B cell (primary cell): ENCODE measurements at regions not wholly inside any gene's neighbourhood (a gene's known extent, or its start where the extent isn't known, plus 50 kb on each side); places are given as distances from the start of the nearest gene placed in this dataset.

ENCODE experiments used
- ATAC-seq: fragments of 200-7000 bp; cut with Tn5 transposase; one replicate; pipeline ENCODE4 v1.10.0; 2021; ENCODE audit warnings: low read depth, mild to moderate bottlenecking, moderate number of reproducible peaks, moderate library complexity
- CTCF ChIA-PET: fragments of 350-600 bp; sonication (Branson Sonifier 250); formaldehyde crosslinking; loops from one replicate; lab custom pipeline; 2021; ENCODE audit warnings: antibody characterized with exemption, inconsistent platforms; lab: Charles Lee
- POLR2A ChIA-PET: fragments of 350-600 bp; sonication (Branson Sonifier 250); formaldehyde crosslinking; loops from one replicate; lab custom pipeline; 2021; ENCODE audit warnings: antibody characterized with exemption; lab: Charles Lee
- DNase-seq: peaks from one replicate; pipeline ENCODE4 v3.0.0; 2013
- H2AFZ ChIP-seq: 2 replicates; pipeline ENCODE4 v1.6.1; 2012; ENCODE audit warnings: mild to moderate bottlenecking, low read depth, low read length; ENCODE audit not compliant: insufficient read depth, poor library complexity, severe bottlenecking
- H3K27ac ChIP-seq, 2 donors: 1 replicate in 1 of 2; 2 replicates in 1 of 2; pipeline ENCODE4 v1.5.1; 2012 to 2013; ENCODE audit warnings: low read length in 2 of 2, mild to moderate bottlenecking in 2 of 2, moderate library complexity in 1 of 2
- H3K27me3 ChIP-seq, 4 experiments: fragments of 200-600 bp in 1 of 4; sonication (generic) in 1 of 4; replicated peaks in 1 of 4; 1 replicate in 2 of 4; 2 replicates in 2 of 4; pipeline versions ENCODE4 v1.6.1 to v1.7.0; 2013 to 2016; ENCODE audit warnings: low read length in 3 of 4, mild to moderate bottlenecking in 2 of 4, mixed read lengths in 1 of 4, moderate library complexity in 1 of 4; ENCODE audit not compliant: insufficient read depth in 4 of 4, control insufficient read depth in 3 of 4; ENCODE audit errors: control extremely low read depth in 1 of 4
- H3K36me3 ChIP-seq, 2 experiments: replicated peaks in 1 of 2; 1 replicate in 1 of 2; 2 replicates in 1 of 2; pipeline versions ENCODE4 v1.6.1 to v1.7.1; 2013; ENCODE audit warnings: low read length in 1 of 2; ENCODE audit not compliant: insufficient read depth in 2 of 2, control insufficient read depth in 1 of 2; ENCODE audit errors: control extremely low read depth in 1 of 2, extremely low read depth in 1 of 2
- H3K4me1 ChIP-seq, 2 donors: fragments of 200-600 bp in 1 of 2; sonication (generic) in 1 of 2; 1 replicate in 1 of 2; 2 replicates in 1 of 2; pipeline versions ENCODE4 v1.5.1 to v1.6.1; 2013 to 2017; ENCODE audit warnings: low read length in 2 of 2; ENCODE audit not compliant: control insufficient read depth in 2 of 2, insufficient read depth in 2 of 2
- H3K4me2 ChIP-seq: replicated peaks from 2 replicates; pipeline ENCODE3; 2012; ENCODE audit warnings: mild to moderate bottlenecking, low read depth, low read length; ENCODE audit not compliant: poor library complexity, severe bottlenecking
- H3K4me3 ChIP-seq, 5 experiments: fragments of 200-600 bp in 1 of 5; sonication (generic) in 1 of 5; 1 replicate in 3 of 5; 2 replicates in 2 of 5; pipeline versions ENCODE4 v1.5.1 to v1.7.0; 2011 to 2016; ENCODE audit warnings: low read length in 4 of 5, mild to moderate bottlenecking in 4 of 5, low read depth in 2 of 5, control low read depth in 1 of 5, moderate library complexity in 1 of 5; ENCODE audit not compliant: insufficient read depth in 1 of 5; ENCODE audit errors: control extremely low read depth in 1 of 5, extremely low read depth in 1 of 5
- H3K79me2 ChIP-seq: fragments of 200-600 bp; sonication (generic); one replicate; pipeline ENCODE4 v1.6.0; 2016; ENCODE audit warnings: low read length; ENCODE audit not compliant: control insufficient read depth, insufficient read depth
- H3K9ac ChIP-seq: fragments of 200-600 bp; sonication (generic); 2 replicates; pipeline ENCODE4 v1.6.1; 2017; ENCODE audit warnings: mild to moderate bottlenecking, low read length, moderate library complexity
- H3K9me3 ChIP-seq, 3 donors: one replicate each; pipeline versions ENCODE4 v1.6.1 to v1.7.1; 2013; ENCODE audit warnings: low read length in 2 of 3; ENCODE audit not compliant: control insufficient read depth in 2 of 3, insufficient read depth in 1 of 3; ENCODE audit errors: control extremely low read depth in 1 of 3
- H4K20me1 ChIP-seq: 2 replicates; pipeline ENCODE4 v1.6.0; 2012; ENCODE audit warnings: mild to moderate bottlenecking, low read length; ENCODE audit not compliant: insufficient read depth, control insufficient read depth, poor library complexity, severe bottlenecking
- H3K27ac Mint-ChIP-seq: one replicate; pipeline ENCODE4 v1.8.0; 2021; ENCODE audit warnings: mixed read lengths
- H3K27me3 Mint-ChIP-seq: one replicate; pipeline ENCODE4 v1.8.0; 2021; ENCODE audit warnings: mixed read lengths
- H3K4me1 Mint-ChIP-seq: one replicate; pipeline ENCODE4 v1.8.0; 2021; ENCODE audit warnings: mixed read lengths
- H3K4me3 Mint-ChIP-seq: one replicate; pipeline ENCODE4 v1.8.0; 2021; ENCODE audit warnings: mixed read lengths
- H3K9me3 Mint-ChIP-seq: one replicate; pipeline ENCODE4 v1.8.0; 2022; ENCODE audit warnings: mixed read lengths; ENCODE audit not compliant: insufficient read depth
- EZH2 ChIP-seq: IDR thresholded peaks from 2 replicates; pipeline ENCODE4 v1.6.1; 2012; ENCODE audit warnings: borderline replicate concordance, low read depth, mild to moderate bottlenecking, moderate library complexity, low read length; ENCODE audit not compliant: insufficient read depth, poor library complexity, severe bottlenecking
- WGBS: methylation state at CpG from one replicate; pipeline ENCODE4 v1.1.5; 2013; ENCODE audit warnings: missing lambda C conversion rate; ENCODE audit not compliant: insufficient coverage; 5-methylcytosine and 5-hydroxymethylcytosine counted together
- intact Hi-C: fragments of 100-400 bp; cut with micrococcal nuclease; formaldehyde crosslinking; loops from one replicate; pipeline ENCODE4 v1.10.0; 2022
- TF ChIP-seq, protein P1 (sequence below): fragments of 200-600 bp; IDR thresholded peaks from one replicate; pipeline ENCODE4 v1.8.0; 2022; ENCODE audit warnings: antibody characterized with exemption, mild to moderate bottlenecking

GRCh38 chr3:18559331-18559842, 134.2 kb upstream of the SATB1 start:
- Mint-ChIP-seq H3K27ac (no peak overlapping the region), H3K4me3 (no peak overlapping the region), H3K9me3 (no peaks in the 10 kb centered on the region), H3K27me3 (peaks cover 5% of the 10 kb centered on the region), H3K4me1 (peaks cover 17% of the 10 kb centered on the region)
- Histone ChIP-seq H2AFZ (peak overlapping the region; percentile 44), H3K36me3 (no peaks in the 10 kb centered on the region), H3K79me2 (no peaks in the 10 kb centered on the region), H3K9me3 (no peaks in the 10 kb centered on the region), H3K4me1 (peaks cover 6 to 10% of the 10 kb centered on the region in 2 donors), H3K27me3 (no peaks in the 10 kb centered on the region), H3K9ac (peak overlapping the region; percentile 2), H3K27ac (no peak overlapping the region), H3K4me3 (no peak overlapping the region), H4K20me1 (no peaks in the 10 kb centered on the region), H3K4me2 (peak overlapping the region; percentile 47)
- TF ChIP-seq, protein P1, sequence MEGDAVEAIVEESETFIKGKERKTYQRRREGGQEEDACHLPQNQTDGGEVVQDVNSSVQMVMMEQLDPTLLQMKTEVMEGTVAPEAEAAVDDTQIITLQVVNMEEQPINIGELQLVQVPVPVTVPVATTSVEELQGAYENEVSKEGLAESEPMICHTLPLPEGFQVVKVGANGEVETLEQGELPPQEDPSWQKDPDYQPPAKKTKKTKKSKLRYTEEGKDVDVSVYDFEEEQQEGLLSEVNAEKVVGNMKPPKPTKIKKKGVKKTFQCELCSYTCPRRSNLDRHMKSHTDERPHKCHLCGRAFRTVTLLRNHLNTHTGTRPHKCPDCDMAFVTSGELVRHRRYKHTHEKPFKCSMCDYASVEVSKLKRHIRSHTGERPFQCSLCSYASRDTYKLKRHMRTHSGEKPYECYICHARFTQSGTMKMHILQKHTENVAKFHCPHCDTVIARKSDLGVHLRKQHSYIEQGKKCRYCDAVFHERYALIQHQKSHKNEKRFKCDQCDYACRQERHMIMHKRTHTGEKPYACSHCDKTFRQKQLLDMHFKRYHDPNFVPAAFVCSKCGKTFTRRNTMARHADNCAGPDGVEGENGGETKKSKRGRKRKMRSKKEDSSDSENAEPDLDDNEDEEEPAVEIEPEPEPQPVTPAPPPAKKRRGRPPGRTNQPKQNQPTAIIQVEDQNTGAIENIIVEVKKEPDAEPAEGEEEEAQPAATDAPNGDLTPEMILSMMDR, result peak; percentile 83
- TF ChIP-seq EZH2, result no peak
- intact Hi-C loops, result loop anchor here (1.0 to 5.0 kb wide), 2 partner anchors 199 to 1308 kb away; no protein-coding TSS in a partner anchor
- ATAC-seq (peak; percentile 67), DNase-seq (peak; percentile 63)
- ChIA-PET POLR2A (no interaction called here), CTCF (interaction anchor here (0.6 to 5.8 kb wide), 26 partner anchors 8 to 1310 kb away, joined by 3 to 110 read pairs (median 4); no protein-coding TSS in a partner anchor)
- 10% methylated on average over 3 of the region's 5 CpGs for WGBS

- Histone ChIP-seq H3K4me3 (no peak overlapping the region), H3K36me3 (no peaks in the 10 kb centered on the region), H3K27ac (no peak overlapping the region), H3K9me3 (no peaks in the 10 kb centered on the region), H4K20me1 (no peaks in the 10 kb centered on the region), H3K9ac (no peak overlapping the region), H3K4me1 (peaks cover 6 to 10% of the 10 kb centered on the region in 2 donors), H3K4me2 (no peak overlapping the region), H3K79me2 (no peaks in the 10 kb centered on the region), H2AFZ (no peak overlapping the region), H3K27me3 (no peaks in the 10 kb centered on the region)
- CTCF ChIA-PET, result interaction anchor here (0.8 to 5.8 kb wide), 13 partner anchors 12 to 1308 kb away, joined by 3 to 110 read pairs (median 7); no protein-coding TSS in a partner anchor
- Mint-ChIP-seq H3K4me1 (peaks cover 17% of the 10 kb centered on the region), H3K27me3 (peaks cover 5% of the 10 kb centered on the region), H3K27ac (no peak overlapping the region), H3K4me3 (no peak overlapping the region), H3K9me3 (no peaks in the 10 kb centered on the region)
- POLR2A ChIA-PET, result no interaction called here
- intact Hi-C loops, result loop anchor here (5.0 kb wide), 1 partner anchor 1309 kb away; no protein-coding TSS in a partner anchor
- TF ChIP-seq, protein P1, result no peak
- no peak for TF ChIP-seq EZH2
- ATAC-seq (no peak), DNase-seq (no peak)
- no CpG with 5 or more reads among the region's 3 CpGs for WGBS
Measured at GRCh38 chr3:18558507-18558906, 133.4 kb upstream of the SATB1 start.
